ENCODE measurements at regions not wholly inside any gene's neighbourhood (a gene's known extent, or its start where the extent isn't known, plus 50 kb on each side); places are given as distances from the start of the nearest gene placed in this dataset.

GRCh38 chr14:58904776-58905175, 267.0 kb downstream of the DACT1 start:
- TF ChIP-seq CTCF (IDR thresholded peaks at IDR 0.05; ENCODE audit: low read depth, low read length, missing control alignments) = no peak
- DNase-seq (ENCODE audit: low read depth) = no peak
- H3K4me3 ChIP-seq (ENCODE audit: low read depth, low read length) = no peak overlapping the region

- DNase-seq (ENCODE audit: low read depth) = no peak
- H3K4me3 ChIP-seq (ENCODE audit: low read depth, low read length) = no peak overlapping the region
- TF ChIP-seq CTCF (IDR thresholded peaks at IDR 0.05; ENCODE audit: low read depth, low read length, missing control alignments) = no peak
These were observed 270.0 kb downstream of the DACT1 start for GRCh38 chr14:58907803-58908202.

- no peak for TF ChIP-seq CTCF (IDR thresholded peaks at IDR 0.05; ENCODE audit: low read depth, low read length, missing control alignments)
- no peak for DNase-seq (ENCODE audit: low read depth)
These were observed 274.5 kb downstream of the DACT1 start for GRCh38 chr14:58912287-58912686.

GRCh38 chr14:58912799-58913432, 275.2 kb downstream of the DACT1 start:
- no peak for DNase-seq (ENCODE audit: low read depth)
- no peak overlapping the region for H3K4me3 ChIP-seq (ENCODE audit: low read depth, low read length)
- TF ChIP-seq CTCF (IDR thresholded peaks at IDR 0.05; ENCODE audit: low read depth, low read length, missing control alignments) = no peak

More at GRCh38 chr14:58912287-58912686, 274.5 kb downstream of the DACT1 start:
- H3K4me3 ChIP-seq (ENCODE audit: low read depth, low read length) = no peak overlapping the region

GRCh38 chr14:58914279-58914855, 274.1 kb upstream of the DAAM1 start:
- TF ChIP-seq CTCF (IDR thresholded peaks at IDR 0.05; ENCODE audit: low read depth, low read length, missing control alignments) = no peak
- no peak overlapping the region for H3K4me3 ChIP-seq (ENCODE audit: low read depth, low read length)
- no peak for DNase-seq (ENCODE audit: low read depth)

- no peak for TF ChIP-seq CTCF (IDR thresholded peaks at IDR 0.05; ENCODE audit: low read depth, low read length, missing control alignments)
These were observed 272.8 kb upstream of the DAAM1 start for GRCh38 chr14:58915646-58916045.

More at GRCh38 chr14:58915646-58916045, 272.8 kb upstream of the DAAM1 start:
- DNase-seq (ENCODE audit: low read depth) = no peak
- no peak overlapping the region for H3K4me3 ChIP-seq (ENCODE audit: low read depth, low read length)
